Epithelial cell of proximal tubule (primary cell): ENCODE measurements at regions not wholly inside any gene's neighbourhood (a gene's known extent, or its start where the extent isn't known, plus 50 kb on each side); places are given as distances from the start of the nearest gene placed in this dataset.

Source experiments
- DNase-seq: peaks from one replicate; pipeline ENCODE4 v3.0.0-alpha.2; 2011; ENCODE audit warnings: low read depth
- H3K4me3 ChIP-seq: 2 replicates; pipeline ENCODE4 v1.5.1; 2011; ENCODE audit warnings: low read depth, mild to moderate bottlenecking, low read length
- CTCF ChIP-seq: conservative IDR thresholded peaks from 2 replicates; pipeline ENCODE4 v1.5.1; 2012; ENCODE audit warnings: low read depth, mild to moderate bottlenecking, low read length

DNA sequence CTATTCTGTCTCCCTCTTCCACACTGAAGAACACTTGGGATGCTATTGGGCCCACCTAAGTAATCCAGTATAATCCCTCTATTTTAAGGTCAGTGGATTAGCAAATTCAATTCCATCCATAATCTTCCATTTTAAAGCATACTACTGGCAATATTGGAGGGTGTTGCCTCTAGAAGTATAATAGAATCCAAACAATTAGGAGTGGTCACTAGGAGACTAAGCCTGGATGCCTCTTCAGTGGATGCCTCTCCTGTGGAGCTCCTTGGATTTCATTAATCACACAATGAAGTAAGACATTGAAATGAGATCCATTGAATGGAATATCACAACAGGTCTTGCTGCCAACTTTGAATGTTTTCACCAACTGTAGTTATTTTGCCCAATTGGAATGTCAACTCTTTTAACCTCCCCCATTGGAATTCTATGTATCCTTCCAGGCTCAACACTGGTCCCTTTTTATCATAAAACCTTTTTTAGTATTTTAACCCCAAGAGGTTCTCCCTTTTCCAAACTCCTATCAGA is 311.6 kb downstream of the PLK2 start:
- DNase-seq: no peak
- no peak for TF ChIP-seq CTCF
- H3K4me3 ChIP-seq: no peak overlapping the region

DNA sequence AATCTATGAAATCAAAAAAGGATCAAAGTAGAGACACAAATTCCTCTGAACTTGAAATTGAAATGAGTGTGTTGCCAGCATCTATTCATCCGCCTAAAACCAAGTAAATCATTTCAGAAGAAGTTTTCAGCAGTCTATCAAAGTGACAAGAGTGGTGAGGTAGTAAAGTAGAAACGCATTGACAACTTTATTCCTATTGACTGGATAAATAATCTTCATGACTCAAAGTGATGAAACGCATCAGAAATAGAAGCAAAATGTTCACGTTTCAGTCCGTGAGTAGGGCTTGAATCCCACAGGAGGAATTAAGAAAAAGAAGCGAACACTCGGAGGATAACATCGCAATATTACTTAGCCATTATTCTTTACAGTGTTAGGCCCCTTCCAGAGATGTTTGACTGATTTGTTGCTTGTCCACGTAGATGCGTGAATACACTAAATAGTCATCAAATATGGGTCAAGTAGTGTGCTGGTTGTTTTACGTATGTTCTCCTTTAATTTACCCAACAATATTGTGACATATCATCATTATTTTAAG is 314.4 kb downstream of the PLK2 start:
- no peak for TF ChIP-seq CTCF
- H3K4me3 ChIP-seq: no peak overlapping the region
- DNase-seq: no peak

- DNase-seq: no peak
- H3K4me3 ChIP-seq: no peak overlapping the region
- no peak for TF ChIP-seq CTCF
These were observed 316.2 kb downstream of the PLK2 start for GRCh38 chr5:58143727-58144126.

DNA sequence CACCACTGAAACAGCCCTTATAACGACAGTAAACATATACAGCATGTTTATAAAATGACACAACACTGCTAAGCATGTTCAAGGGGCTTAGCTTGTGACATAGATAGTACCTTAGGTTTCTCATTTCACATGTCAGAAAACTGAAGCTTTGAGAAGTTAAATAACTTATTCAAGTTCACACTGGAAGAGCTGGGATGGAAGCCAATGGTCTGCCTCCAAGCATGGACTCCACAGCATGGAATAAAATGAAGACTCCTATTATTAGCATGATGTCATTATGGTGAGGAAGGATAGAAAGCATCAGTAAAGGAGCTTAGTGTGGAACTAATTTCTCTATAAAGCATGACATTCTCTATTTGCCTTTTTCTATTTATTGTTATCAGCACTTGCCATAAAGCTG is 316.7 kb downstream of the PLK2 start:
- TF ChIP-seq CTCF: no peak
- no peak overlapping the region for H3K4me3 ChIP-seq
- DNase-seq: no peak

GRCh38 chr5:58138791-58139190 is 321.1 kb downstream of the PLK2 start:
- DNase-seq: no peak
- no peak overlapping the region for H3K4me3 ChIP-seq
- TF ChIP-seq CTCF: no peak

DNA sequence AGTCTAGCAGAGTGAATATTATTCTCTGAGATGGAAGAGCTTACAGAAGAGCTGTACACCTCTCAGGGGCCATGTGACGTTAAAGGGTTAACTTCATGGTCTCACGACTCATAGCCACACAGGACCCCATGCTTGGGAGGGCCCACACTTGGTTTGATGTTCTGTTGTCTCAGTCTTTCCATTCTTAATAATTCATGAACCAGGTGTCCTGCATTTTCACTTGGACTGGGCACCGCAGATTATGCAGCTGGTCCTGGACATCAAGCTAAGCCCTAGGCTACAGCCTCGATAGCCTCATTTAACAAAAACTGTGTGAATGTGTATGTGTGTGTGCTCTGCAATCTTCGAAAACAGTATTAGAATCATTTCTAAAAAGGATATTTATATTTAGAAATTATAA is 323.5 kb downstream of the PLK2 start:
- no peak for DNase-seq
- H3K4me3 ChIP-seq: no peak overlapping the region
- TF ChIP-seq CTCF: no peak

- no peak for DNase-seq
- no peak overlapping the region for H3K4me3 ChIP-seq
- TF ChIP-seq CTCF: no peak
These were observed 324.1 kb downstream of the PLK2 start for GRCh38 chr5:58135571-58136335.
